A673 (cell line): ENCODE measurements at regions not wholly inside any gene's neighbourhood (a gene's known extent, or its start where the extent isn't known, plus 50 kb on each side); places are given as distances from the start of the nearest gene placed in this dataset.

ENCODE experiments used
- BruUV-seq: library from RNA; stranded (reverse); fragments of 400-500 nt; replicated peaks from 2 replicates; lab custom pipeline; 2021; lab: Mats Ljungman, UMichigan
- CTCF ChIA-PET: fragments of 300-600 bp; sonication (Branson Sonifier 250); formaldehyde crosslinking; loops from one replicate; lab custom pipeline; 2022; ENCODE audit warnings: antibody characterized with exemption; lab: Charles Lee
- POLR2A ChIA-PET: fragments of 300-600 bp; sonication (Branson Sonifier 250); formaldehyde crosslinking; loops from one replicate; lab custom pipeline; 2022; ENCODE audit warnings: antibody characterized with exemption; ENCODE audit not compliant: low non-redundant PET; lab: Charles Lee
- DNase-seq: peaks from one replicate; pipeline ENCODE4 v3.0.0-alpha.2; 2015; ENCODE audit warnings: low spot score
- H3K27ac ChIP-seq: fragments of 200-600 bp; sonication (generic); 2 replicates; pipeline ENCODE4 v1.5.1; 2016; ENCODE audit warnings: mixed run types, low read depth, mild to moderate bottlenecking, mixed read lengths, antibody characterized with exemption, low read length; ENCODE audit not compliant: poor library complexity, severe bottlenecking
- H3K27me3 ChIP-seq: fragments of 200-600 bp; sonication (generic); replicated peaks from 2 replicates; pipeline ENCODE4 v1.6.1; 2017; ENCODE audit warnings: mixed run types, low read depth, mild to moderate bottlenecking, mixed read lengths, antibody characterized with exemption, low read length; ENCODE audit not compliant: insufficient read depth, poor library complexity
- H3K36me3 ChIP-seq: fragments of 200-600 bp; sonication (generic); 2 replicates; pipeline ENCODE4 v1.6.1; 2016; ENCODE audit warnings: mixed run types, mild to moderate bottlenecking, mixed read lengths, antibody characterized with exemption, low read length; ENCODE audit not compliant: insufficient read depth, poor library complexity, severe bottlenecking
- H3K4me1 ChIP-seq: fragments of 200-600 bp; sonication (generic); 2 replicates; pipeline ENCODE4 v1.6.1; 2017; ENCODE audit warnings: mixed run types, mild to moderate bottlenecking, mixed read lengths, antibody characterized with exemption, low read length; ENCODE audit not compliant: insufficient read depth, poor library complexity, severe bottlenecking
- H3K4me3 ChIP-seq: fragments of 200-600 bp; sonication (generic); 2 replicates; pipeline ENCODE4 v1.5.1; 2016; ENCODE audit warnings: low read depth, mixed run types, mild to moderate bottlenecking, mixed read lengths, low read length; ENCODE audit not compliant: poor library complexity, severe bottlenecking
- H3K9me3 ChIP-seq: fragments of 200-600 bp; sonication (generic); 2 replicates; pipeline ENCODE4 v1.6.1; 2016; ENCODE audit warnings: mixed run types, low read depth, mild to moderate bottlenecking, mixed read lengths, antibody characterized with exemption, low read length; ENCODE audit not compliant: poor library complexity, severe bottlenecking
- EZH2 ChIP-seq: fragments of 200-600 bp; sonication (generic); IDR thresholded peaks from 2 replicates; pipeline ENCODE4 v1.6.1; 2017; ENCODE audit warnings: borderline replicate concordance, low read depth, mild to moderate bottlenecking, mixed read lengths, antibody characterized with exemption, low read length; ENCODE audit not compliant: poor library complexity, severe bottlenecking
- intact Hi-C: fragments of 100-400 bp; cut with micrococcal nuclease; formaldehyde crosslinking; loops from one replicate; pipeline ENCODE4 v1.10.0; 2022; ENCODE audit not compliant: unreplicated experiment
- TF ChIP-seq, protein P1 (sequence below): fragments of 300-800, 200-600 bp; sonication (generic); conservative IDR thresholded peaks from 2 replicates; pipeline ENCODE4 v1.5.1; 2017; ENCODE audit warnings: low read depth, mild to moderate bottlenecking, antibody characterized with exemption, low read length, moderate library complexity, mixed read lengths

DNA sequence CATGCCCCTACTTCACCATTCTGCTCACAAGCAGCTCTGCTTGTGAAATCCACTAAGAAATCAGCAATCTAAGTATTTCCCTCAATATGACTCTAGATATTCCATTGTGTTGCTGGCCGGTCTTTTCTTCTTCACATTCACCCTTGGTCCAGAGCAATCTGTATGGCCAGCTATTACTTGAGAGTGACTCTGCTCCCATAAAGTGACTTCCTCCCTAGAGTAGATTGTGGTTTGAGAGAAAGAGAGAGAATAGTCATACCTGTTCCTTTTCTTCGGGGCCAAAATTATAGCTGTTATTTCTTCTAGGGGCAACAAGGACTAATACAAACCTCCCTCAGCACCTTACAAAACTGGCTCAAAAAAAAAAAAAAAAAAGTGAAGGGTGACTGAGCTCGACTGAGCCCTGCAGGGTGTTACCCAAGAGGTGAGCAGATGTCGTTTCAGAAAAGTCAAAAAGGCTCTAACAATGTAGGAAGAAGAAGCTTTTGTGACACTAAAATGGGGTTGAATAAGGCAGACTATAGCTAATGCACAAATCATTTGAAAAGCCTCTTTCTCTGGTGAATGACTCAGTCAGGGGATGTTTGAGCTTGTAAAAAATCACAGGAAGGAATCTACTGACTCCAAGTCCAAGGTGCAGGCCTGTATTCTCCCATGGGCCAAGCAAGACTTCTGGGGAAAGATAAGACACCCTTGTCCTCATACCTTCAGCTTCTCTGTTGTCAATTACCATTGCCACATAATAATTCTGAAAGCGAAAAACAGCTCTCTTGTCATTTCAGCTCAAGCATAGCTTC lies 161.0 kb upstream of the SLC24A5 start:
- Histone ChIP-seq H3K36me3 (no peaks in the 10 kb centered on the region), H3K27ac (no peak overlapping the region), H3K27me3 (no peaks in the 10 kb centered on the region), H3K4me3 (no peak overlapping the region), H3K9me3 (no peaks in the 10 kb centered on the region), H3K4me1 (peaks cover 39% of the 10 kb centered on the region)
- TF ChIP-seq, protein P1, sequence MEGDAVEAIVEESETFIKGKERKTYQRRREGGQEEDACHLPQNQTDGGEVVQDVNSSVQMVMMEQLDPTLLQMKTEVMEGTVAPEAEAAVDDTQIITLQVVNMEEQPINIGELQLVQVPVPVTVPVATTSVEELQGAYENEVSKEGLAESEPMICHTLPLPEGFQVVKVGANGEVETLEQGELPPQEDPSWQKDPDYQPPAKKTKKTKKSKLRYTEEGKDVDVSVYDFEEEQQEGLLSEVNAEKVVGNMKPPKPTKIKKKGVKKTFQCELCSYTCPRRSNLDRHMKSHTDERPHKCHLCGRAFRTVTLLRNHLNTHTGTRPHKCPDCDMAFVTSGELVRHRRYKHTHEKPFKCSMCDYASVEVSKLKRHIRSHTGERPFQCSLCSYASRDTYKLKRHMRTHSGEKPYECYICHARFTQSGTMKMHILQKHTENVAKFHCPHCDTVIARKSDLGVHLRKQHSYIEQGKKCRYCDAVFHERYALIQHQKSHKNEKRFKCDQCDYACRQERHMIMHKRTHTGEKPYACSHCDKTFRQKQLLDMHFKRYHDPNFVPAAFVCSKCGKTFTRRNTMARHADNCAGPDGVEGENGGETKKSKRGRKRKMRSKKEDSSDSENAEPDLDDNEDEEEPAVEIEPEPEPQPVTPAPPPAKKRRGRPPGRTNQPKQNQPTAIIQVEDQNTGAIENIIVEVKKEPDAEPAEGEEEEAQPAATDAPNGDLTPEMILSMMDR = no peak
- no peak for TF ChIP-seq EZH2
- POLR2A ChIA-PET = interaction anchor here (0.6 kb wide), 3 partner anchors 191 to 637 kb away, joined by 3 to 9 read pairs (median 4); no protein-coding TSS in a partner anchor
- no peak for DNase-seq
- no TSS peak for BruUV-seq
- CTCF ChIA-PET = interaction anchor here (0.6 to 0.7 kb wide), 2 partner anchors 248 to 649 kb away, joined by 3 to 5 read pairs; no protein-coding TSS in a partner anchor
- intact Hi-C loops = loop anchor here (10.0 kb wide), 1 partner anchor 535 kb away; no protein-coding TSS in a partner anchor

DNA sequence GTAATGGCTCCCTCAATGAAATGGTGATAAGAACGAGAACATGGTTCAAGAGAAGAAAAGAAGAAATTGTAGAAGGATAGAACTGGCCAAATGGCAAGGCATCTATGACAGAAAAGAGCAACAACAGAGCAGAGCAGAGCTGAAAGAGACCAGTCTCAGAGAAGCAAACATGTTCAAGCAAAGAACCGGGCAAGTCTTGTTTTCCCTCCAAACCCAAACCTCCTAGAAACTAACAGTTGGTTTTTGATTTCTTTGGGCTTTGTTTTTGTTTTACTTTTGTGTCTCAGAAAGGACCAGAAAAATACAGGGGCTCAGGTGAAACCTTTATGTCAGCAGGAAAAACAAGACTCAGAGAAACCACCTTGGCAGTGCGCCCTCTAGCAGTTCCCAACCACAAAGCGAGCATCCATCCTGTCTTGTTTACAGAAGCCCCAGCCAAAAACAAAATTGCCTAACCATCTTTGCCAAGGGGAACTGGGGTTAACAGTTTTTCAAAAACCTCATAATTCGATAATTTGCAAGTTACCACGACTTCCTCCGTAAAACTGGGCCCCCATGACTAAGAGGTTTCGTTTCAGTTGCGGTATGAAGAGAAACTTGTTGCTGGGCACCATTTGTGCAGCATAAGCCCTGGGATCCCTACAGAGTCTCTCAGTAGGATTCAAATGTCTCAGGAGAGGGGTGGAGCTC lies 159.2 kb upstream of the SLC24A5 start:
- POLR2A ChIA-PET = no interaction called here
- BruUV-seq = no TSS peak
- intact Hi-C loops = no loop called here

DNA sequence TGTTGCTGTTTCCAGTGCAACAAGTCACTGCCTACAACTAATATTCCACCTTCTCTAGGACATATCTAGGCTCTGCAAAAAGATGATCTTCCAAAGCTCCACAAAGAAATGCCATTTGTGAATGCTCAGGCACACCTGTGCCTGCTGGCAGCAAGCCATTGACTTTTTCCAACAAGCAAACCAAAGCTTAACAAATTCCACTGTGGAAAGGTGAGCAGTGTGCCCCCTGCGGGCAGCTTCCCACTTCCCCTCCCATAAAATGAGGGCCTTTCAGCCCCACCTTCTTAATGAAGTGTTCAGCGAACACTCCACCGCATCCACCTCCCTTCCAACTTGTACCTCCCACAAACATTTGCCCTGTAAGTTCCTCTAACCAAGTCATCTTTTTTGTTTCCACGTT lies 157.5 kb upstream of the SLC24A5 start:
- H3K9me3 ChIP-seq = no peaks in the 10 kb centered on the region
- no TSS peak for BruUV-seq
- H3K36me3 ChIP-seq = no peaks in the 10 kb centered on the region
- H3K4me3 ChIP-seq = no peak overlapping the region
- no peak overlapping the region for H3K27ac ChIP-seq
- DNase-seq = no peak
- H3K27me3 ChIP-seq = no peaks in the 10 kb centered on the region
- peaks cover 33% of the 10 kb centered on the region for H3K4me1 ChIP-seq
- no peak for TF ChIP-seq EZH2
- TF ChIP-seq, protein P1 = no peak
- intact Hi-C loops = no loop called here
- ChIA-PET CTCF (no interaction called here), POLR2A (no interaction called here)

More for the DNA sequence above, 159.2 kb upstream of the SLC24A5 start:
- Histone ChIP-seq H3K4me1 (peaks cover 33% of the 10 kb centered on the region), H3K9me3 (no peaks in the 10 kb centered on the region), H3K36me3 (no peaks in the 10 kb centered on the region), H3K27ac (no peak overlapping the region), H3K27me3 (no peaks in the 10 kb centered on the region), H3K4me3 (no peak overlapping the region)
- CTCF ChIA-PET = no interaction called here
- TF ChIP-seq, protein P1 = no peak
- no peak for TF ChIP-seq EZH2
- peak; percentile 80 for DNase-seq
